ENCODE measurements at regions not wholly inside any gene's neighbourhood (a gene's known extent, or its start where the extent isn't known, plus 50 kb on each side); places are given as distances from the start of the nearest gene placed in this dataset.

DNA sequence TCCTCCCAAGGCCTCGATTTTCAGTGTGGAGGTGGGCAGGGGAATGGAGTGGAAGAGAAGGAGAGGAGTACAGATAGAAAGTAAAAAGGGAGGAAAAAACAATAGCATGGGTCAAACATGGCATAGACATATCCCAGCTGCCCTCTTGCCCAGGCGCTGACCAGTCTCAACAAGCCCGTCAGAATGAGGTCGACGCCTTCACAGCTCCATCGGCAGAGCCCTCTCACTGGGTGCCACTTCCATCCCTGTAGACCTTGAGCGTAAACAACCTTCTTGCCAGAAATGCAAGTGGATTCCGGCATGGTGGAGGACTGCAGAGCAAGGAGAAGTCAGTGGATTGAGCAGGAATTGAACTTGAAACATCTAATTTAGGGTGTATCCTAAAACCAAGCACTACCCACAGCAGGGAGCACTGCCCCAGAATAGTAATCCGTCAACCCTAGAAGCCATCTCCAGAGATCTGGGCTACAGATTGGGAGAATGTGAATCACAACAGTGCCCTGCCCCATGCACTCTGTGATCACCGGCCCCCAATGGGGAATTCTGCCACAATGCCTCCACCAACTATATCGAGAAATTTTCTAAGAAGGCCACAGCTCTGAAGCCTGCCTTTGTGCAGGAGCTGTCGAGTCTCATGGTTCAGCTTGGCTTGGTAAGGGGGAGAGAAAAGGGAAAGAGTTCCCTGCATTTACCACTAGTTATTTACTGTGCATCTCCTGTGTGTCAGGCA, 190.1 kb downstream of the UACA start:
- no peak for TF ChIP-seq EZH2 (IDR thresholded peaks at IDR 0.05)
- no peak for TF ChIP-seq POLR2AphosphoS5 (IDR thresholded peaks at IDR 0.05; ENCODE audit: borderline replicate concordance, low read depth, low read length)

All from SK-N-MC (cell line).